HG02678 (cell line): ENCODE measurements at regions not wholly inside any gene's neighbourhood (a gene's known extent, or its start where the extent isn't known, plus 50 kb on each side); places are given as distances from the start of the nearest gene placed in this dataset.

Experiments used
- ATAC-seq: cut with Tn5 transposase; IDR thresholded peaks from one replicate; pipeline ENCODE4 v1.9.1; 2021; ENCODE audit warnings: mild to moderate bottlenecking, moderate library complexity; ENCODE audit not compliant: unreplicated experiment

- ATAC-seq: no peak
Measured at GRCh38 chr13:30128095-30128494, 179.3 kb downstream of the KATNAL1 start.

GRCh38 chr13:30126903-30127428 is 180.4 kb downstream of the KATNAL1 start:
- ATAC-seq: no peak

- ATAC-seq: no peak
Measured at GRCh38 chr13:30125422-30126073, 181.8 kb downstream of the KATNAL1 start.

GRCh38 chr13:30124131-30124768 is 183.1 kb downstream of the KATNAL1 start:
- no peak for ATAC-seq

- ATAC-seq: no peak
Measured at GRCh38 chr13:30123575-30123974, 183.8 kb downstream of the KATNAL1 start.

- ATAC-seq: no peak
Measured at GRCh38 chr13:30121666-30122065, 185.7 kb downstream of the KATNAL1 start.

- ATAC-seq: no peak
Measured at GRCh38 chr13:30121244-30121643, 186.1 kb downstream of the KATNAL1 start.

GRCh38 chr13:30120133-30120822 is 187.1 kb downstream of the KATNAL1 start:
- ATAC-seq: no peak

- ATAC-seq: no peak
Measured at GRCh38 chr13:30119476-30119875, 187.9 kb downstream of the KATNAL1 start.

- no peak for ATAC-seq
Measured at GRCh38 chr13:30116379-30116778, 191.0 kb downstream of the KATNAL1 start.

GRCh38 chr13:30115257-30115600 is 192.1 kb downstream of the KATNAL1 start:
- ATAC-seq: no peak

- ATAC-seq: peak; percentile 89
Measured at GRCh38 chr13:30114571-30115256, 192.6 kb downstream of the KATNAL1 start.

GRCh38 chr13:30113983-30114570 is 193.3 kb downstream of the KATNAL1 start:
- ATAC-seq: no peak

GRCh38 chr13:30113551-30113950 is 193.8 kb downstream of the KATNAL1 start:
- ATAC-seq: no peak

GRCh38 chr13:30112602-30113435 is 194.5 kb downstream of the KATNAL1 start:
- peak; percentile 58 for ATAC-seq

- no peak for ATAC-seq
Measured at GRCh38 chr13:30111810-30112209, 195.5 kb downstream of the KATNAL1 start.

- ATAC-seq: no peak
Measured at GRCh38 chr13:30110301-30111070, 196.9 kb downstream of the KATNAL1 start.

- ATAC-seq: no peak
Measured at GRCh38 chr13:30109471-30110135, 197.7 kb downstream of the KATNAL1 start.

GRCh38 chr13:30108913-30109237 is 198.5 kb downstream of the KATNAL1 start:
- ATAC-seq: no peak
